ENCODE measurements at regions not wholly inside any gene's neighbourhood (a gene's known extent, or its start where the extent isn't known, plus 50 kb on each side); places are given as distances from the start of the nearest gene placed in this dataset.

DNA sequence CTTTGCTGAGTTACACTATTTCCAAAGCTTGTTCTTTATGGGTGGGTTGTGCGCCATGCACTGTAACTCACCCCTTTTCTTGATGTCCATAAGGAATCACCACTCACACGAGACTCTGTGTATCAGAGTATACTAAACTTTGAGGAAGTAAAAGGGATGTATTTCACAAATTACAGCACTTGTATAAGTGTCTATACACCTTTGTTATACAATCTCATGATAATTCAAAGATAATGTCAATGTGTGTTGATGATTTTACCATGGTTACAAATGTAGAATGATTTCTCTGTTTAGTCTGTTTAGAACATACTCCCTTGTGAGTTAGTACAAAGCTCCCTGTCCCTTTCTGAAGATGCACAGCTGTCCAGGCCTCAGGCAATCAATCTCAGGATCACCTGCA is 922.2 kb upstream of the MAP3K7 start:
- TF ChIP-seq EP300 (IDR thresholded peaks at IDR 0.05) (no peak), POLR2AphosphoS5 (IDR thresholded peaks at IDR 0.05) (no peak), POLR2A (IDR thresholded peaks at IDR 0.05) (no peak)
- TF ChIP-seq, protein P1, sequence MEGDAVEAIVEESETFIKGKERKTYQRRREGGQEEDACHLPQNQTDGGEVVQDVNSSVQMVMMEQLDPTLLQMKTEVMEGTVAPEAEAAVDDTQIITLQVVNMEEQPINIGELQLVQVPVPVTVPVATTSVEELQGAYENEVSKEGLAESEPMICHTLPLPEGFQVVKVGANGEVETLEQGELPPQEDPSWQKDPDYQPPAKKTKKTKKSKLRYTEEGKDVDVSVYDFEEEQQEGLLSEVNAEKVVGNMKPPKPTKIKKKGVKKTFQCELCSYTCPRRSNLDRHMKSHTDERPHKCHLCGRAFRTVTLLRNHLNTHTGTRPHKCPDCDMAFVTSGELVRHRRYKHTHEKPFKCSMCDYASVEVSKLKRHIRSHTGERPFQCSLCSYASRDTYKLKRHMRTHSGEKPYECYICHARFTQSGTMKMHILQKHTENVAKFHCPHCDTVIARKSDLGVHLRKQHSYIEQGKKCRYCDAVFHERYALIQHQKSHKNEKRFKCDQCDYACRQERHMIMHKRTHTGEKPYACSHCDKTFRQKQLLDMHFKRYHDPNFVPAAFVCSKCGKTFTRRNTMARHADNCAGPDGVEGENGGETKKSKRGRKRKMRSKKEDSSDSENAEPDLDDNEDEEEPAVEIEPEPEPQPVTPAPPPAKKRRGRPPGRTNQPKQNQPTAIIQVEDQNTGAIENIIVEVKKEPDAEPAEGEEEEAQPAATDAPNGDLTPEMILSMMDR (IDR thresholded peaks at IDR 0.05) = no peak
- Histone ChIP-seq H3K9me3 (no peaks in the 10 kb centered on the region), H3K4me3 (no peak overlapping the region), H3K27ac (no peak overlapping the region), H3K4me1 (no peaks in the 10 kb centered on the region), H3K36me3 (no peaks in the 10 kb centered on the region), H3K27me3 (no peaks in the 10 kb centered on the region)
- 83 to 91% methylated on average over 2 of the region's 2 CpGs for WGBS, 2 donors
- no peak for DNase-seq
- no peak for ATAC-seq (ENCODE audit: low FRiP score in 2 of 2)

DNA sequence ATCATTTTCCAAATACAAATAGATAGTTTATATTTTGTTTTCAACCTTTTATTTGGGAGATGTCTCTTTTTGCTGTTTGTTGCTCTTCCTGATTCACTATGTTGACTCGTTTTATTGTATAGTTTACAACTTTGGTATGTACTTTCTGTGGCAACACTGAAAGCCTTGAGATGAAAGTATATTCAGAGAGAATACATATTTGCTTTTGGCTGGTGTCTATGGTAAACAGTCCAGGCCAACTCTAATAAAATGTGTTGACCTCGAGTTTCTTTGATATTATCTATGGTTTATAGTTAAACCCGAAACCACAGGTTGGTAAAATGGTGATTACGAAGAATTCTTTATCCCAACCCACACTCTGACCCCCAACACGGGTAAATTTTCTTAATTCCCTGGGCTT is 919.6 kb upstream of the MAP3K7 start:
- WGBS, 2 donors = 75 to 84% methylated on average over 5 of the region's 5 CpGs
- Histone ChIP-seq H3K27ac (no peak overlapping the region), H3K36me3 (no peaks in the 10 kb centered on the region), H3K4me1 (no peaks in the 10 kb centered on the region), H3K27me3 (no peaks in the 10 kb centered on the region), H3K9me3 (no peaks in the 10 kb centered on the region), H3K4me3 (no peak overlapping the region)
- no peak for ATAC-seq (ENCODE audit: low FRiP score in 2 of 2)
- no peak for DNase-seq
- no peak for TF ChIP-seq POLR2A (IDR thresholded peaks at IDR 0.05)
- no peak for TF ChIP-seq EP300 (IDR thresholded peaks at IDR 0.05)
- no peak for TF ChIP-seq POLR2AphosphoS5 (IDR thresholded peaks at IDR 0.05)
- TF ChIP-seq, protein P1 (IDR thresholded peaks at IDR 0.05) = no peak

DNA sequence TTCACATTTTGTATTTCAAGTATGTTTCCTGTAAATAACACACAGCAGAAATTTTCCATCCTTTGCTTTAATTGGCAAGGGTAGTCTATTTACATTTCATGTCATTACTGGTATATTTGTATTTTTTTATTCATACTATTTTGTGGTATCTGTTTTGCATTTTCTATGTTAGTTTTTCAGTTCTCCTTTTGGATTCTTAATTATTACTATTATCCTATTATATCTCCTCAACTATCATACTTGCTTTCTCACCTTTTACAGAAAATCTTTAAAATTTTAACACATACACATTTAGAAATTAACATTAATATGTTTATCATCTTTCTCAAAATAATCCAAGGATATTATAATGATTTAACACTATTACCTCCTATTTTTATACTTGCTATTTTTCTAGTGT is 918.3 kb upstream of the MAP3K7 start:
- TF ChIP-seq EP300 (IDR thresholded peaks at IDR 0.05) (no peak), POLR2AphosphoS5 (IDR thresholded peaks at IDR 0.05) (no peak), POLR2A (IDR thresholded peaks at IDR 0.05) (no peak)
- TF ChIP-seq, protein P1 (IDR thresholded peaks at IDR 0.05) = no peak
- no peak overlapping the region for H3K4me3 ChIP-seq
- H3K27ac ChIP-seq = no peak overlapping the region
- ATAC-seq (ENCODE audit: low FRiP score in 2 of 2) (no peak), DNase-seq (no peak)
- H3K4me1 ChIP-seq = no peaks in the 10 kb centered on the region
- H3K36me3 ChIP-seq = no peaks in the 10 kb centered on the region
- H3K9me3 ChIP-seq = no peaks in the 10 kb centered on the region
- no peaks in the 10 kb centered on the region for H3K27me3 ChIP-seq

DNA sequence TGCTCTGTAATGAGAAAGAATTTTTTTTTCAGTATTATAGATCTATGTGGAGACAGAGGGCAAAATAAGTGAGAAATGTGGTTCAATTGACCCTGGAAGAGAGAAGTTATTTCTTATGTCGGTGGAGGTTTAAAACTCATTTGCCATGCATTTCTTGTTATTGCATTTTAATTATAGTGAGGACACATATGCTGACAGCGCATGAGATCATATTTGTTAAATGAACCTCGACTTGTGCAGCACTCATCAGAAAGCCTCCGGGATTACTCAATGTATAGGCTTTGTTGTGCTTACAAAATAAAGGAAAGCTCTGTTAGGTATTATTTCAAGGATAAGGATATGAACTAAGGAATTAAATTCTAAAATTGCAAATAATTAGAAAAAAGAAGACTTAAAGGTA is 915.1 kb upstream of the MAP3K7 start:
- WGBS, 2 donors = 85 to 88% methylated on average over 4 of the region's 4 CpGs
- H3K27ac ChIP-seq = no peak overlapping the region
- H3K9me3 ChIP-seq = no peaks in the 10 kb centered on the region
- no peaks in the 10 kb centered on the region for H3K27me3 ChIP-seq
- H3K4me1 ChIP-seq = no peaks in the 10 kb centered on the region
- no peaks in the 10 kb centered on the region for H3K36me3 ChIP-seq
- ATAC-seq (ENCODE audit: low FRiP score in 2 of 2) (no peak), DNase-seq (no peak)
- TF ChIP-seq EP300 (IDR thresholded peaks at IDR 0.05) (no peak), POLR2AphosphoS5 (IDR thresholded peaks at IDR 0.05) (no peak), POLR2A (IDR thresholded peaks at IDR 0.05) (no peak)
- TF ChIP-seq, protein P1 (IDR thresholded peaks at IDR 0.05) = no peak
- no peak overlapping the region for H3K4me3 ChIP-seq

DNA sequence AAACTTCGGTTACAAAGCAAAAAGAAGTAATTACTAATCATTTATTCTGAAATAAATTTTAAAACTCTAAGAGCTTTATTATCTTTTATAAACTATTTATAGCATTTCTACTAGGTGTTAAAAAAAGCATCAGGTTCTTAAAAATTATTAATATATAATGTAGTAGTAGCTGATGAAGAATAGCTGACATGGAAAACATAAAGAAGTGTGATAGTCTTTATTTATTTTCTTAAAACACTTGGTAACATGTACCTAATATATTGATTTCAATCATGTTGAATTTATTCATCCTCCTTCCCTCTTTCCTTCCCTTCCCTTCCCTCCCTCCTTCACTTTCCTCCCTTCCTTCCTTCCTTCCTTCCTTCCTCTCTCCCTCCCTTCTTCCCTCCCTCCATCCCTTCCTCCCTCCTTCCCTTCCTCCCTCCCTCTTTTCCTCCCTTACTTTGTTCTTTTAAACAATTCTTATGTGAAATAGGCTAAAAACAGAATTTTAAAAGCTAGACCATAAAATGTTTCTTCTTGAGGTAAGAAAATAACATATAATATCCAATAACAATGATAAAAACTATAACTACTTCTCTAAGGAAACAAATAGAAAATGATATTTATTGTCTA is 913.9 kb upstream of the MAP3K7 start:
- Histone ChIP-seq H3K36me3 (no peaks in the 10 kb centered on the region), H3K4me3 (no peak overlapping the region), H3K9me3 (no peaks in the 10 kb centered on the region), H3K27me3 (no peaks in the 10 kb centered on the region), H3K27ac (no peak overlapping the region), H3K4me1 (no peaks in the 10 kb centered on the region)
- ATAC-seq (ENCODE audit: low FRiP score in 2 of 2) (no peak), DNase-seq (no peak)
- WGBS, 2 donors = 89 to 96% methylated on average over 1 of the region's 1 CpG
- TF ChIP-seq EP300 (IDR thresholded peaks at IDR 0.05) = no peak
- no peak for TF ChIP-seq POLR2A (IDR thresholded peaks at IDR 0.05)
- no peak for TF ChIP-seq POLR2AphosphoS5 (IDR thresholded peaks at IDR 0.05)

Measured in upper lobe of left lung (tissue), 6 donors.